ENCODE measurements at regions not wholly inside any gene's neighbourhood (a gene's known extent, or its start where the extent isn't known, plus 50 kb on each side); places are given as distances from the start of the nearest gene placed in this dataset.

DNA sequence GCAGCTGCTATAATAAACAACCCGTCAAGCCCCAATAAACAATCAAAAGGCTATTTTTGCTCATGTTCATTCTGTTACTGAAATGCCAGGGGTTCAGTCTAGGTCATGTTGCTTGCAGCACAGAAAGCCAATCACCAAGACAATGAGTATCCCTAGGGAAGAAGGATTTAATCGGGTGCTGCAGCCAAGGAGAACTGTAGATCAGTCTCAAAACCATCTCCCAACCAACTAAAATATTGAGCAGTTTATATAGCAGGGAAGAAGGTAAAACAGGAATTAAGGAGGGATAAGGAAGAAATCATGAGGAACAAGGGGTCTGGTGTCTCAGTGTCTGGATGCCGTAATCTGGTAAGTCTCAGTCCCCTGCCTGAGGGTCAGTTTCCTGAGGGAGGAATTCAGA is 169.5 kb downstream of the BLID start:
- Histone ChIP-seq H3K4me3 (no peak overlapping the region), H3K9me3 (no peaks in the 10 kb centered on the region), H3K27ac (no peak overlapping the region), H3K4me1 (no peaks in the 10 kb centered on the region), H3K27me3 (no peaks in the 10 kb centered on the region), H3K36me3 (ENCODE audit: low read depth, missing control alignments) (no peaks in the 10 kb centered on the region)
- DNase-seq: no peak
- no peak for TF ChIP-seq POLR2A (IDR thresholded peaks at IDR 0.05)
- TF ChIP-seq CTCF (IDR thresholded peaks at IDR 0.05): no peak
- 86 to 97% methylated on average over 3 of the region's 3 CpGs for WGBS, 2 donors
- intact Hi-C loops (cut with DNase I; ENCODE audit: low total_unique reads): no loop called here

DNA sequence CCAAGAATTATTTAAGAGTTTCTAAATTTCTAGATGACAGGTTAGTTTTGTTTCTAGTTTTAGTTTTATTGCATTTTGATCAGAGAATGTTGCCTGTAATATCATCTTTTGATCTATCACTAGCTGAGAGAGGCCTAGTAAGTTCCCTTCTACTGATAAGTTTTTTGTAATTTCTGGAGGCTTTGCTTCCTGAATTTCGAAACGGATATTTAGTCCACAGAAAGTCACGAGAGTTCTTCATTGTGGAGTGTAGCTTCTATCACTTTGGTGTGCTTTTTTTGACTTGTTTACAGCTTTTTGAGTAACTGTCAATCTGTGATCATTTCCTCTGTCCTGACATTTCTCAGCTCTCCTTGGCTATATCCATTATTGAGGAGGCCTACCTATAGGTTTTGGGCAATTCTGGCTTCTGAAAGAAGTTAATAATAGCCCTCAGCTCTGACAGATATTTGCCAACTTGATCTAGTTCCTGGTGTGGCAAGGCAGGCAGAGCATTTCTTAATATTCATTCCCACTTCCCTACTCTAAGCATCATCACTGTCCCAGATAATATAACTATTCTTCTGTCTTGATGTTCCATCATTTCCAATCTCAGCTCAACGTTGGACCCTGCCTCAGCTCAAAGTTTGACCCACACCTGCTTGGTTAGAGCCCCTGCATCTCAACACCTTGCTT is 171.3 kb downstream of the BLID start:
- no peak for DNase-seq
- no peak overlapping the region for H3K27ac ChIP-seq
- intact Hi-C loops (cut with DNase I; ENCODE audit: low total_unique reads): no loop called here
- H3K36me3 ChIP-seq (ENCODE audit: low read depth, missing control alignments): no peaks in the 10 kb centered on the region
- no peaks in the 10 kb centered on the region for H3K27me3 ChIP-seq
- H3K4me3 ChIP-seq: no peak overlapping the region
- WGBS, 2 donors: 22 to 59% methylated on average over 4 of the region's 4 CpGs
- no peaks in the 10 kb centered on the region for H3K4me1 ChIP-seq
- TF ChIP-seq CTCF (IDR thresholded peaks at IDR 0.05): no peak
- TF ChIP-seq POLR2A (IDR thresholded peaks at IDR 0.05): no peak
- no peaks in the 10 kb centered on the region for H3K9me3 ChIP-seq

DNA sequence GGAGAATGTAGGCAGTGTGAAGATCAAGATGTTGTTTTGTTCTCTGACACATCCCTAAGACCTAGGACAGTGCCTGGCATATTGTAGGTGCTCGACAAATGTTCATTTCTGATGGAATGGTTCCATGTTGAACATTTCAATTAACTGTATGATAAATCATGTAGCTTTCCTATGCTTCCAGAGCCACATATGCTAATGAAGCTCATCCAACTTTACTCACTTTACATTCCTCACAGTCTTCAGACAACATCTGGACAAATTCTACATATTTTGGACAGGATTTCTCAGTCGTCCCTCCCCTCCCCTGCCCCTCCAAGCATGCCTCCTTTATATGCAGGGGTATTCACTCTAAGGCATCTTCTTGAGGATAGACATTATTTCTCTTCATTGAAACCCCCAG is 177.9 kb downstream of the BLID start:
- Histone ChIP-seq H3K4me1 (no peaks in the 10 kb centered on the region), H3K9me3 (no peaks in the 10 kb centered on the region), H3K27me3 (no peaks in the 10 kb centered on the region), H3K36me3 (ENCODE audit: low read depth, missing control alignments) (no peaks in the 10 kb centered on the region), H3K27ac (no peak overlapping the region), H3K4me3 (no peak overlapping the region)
- no peak for DNase-seq
- 74 to 79% methylated on average over 2 of the region's 2 CpGs for WGBS, 2 donors
- intact Hi-C loops (cut with DNase I; ENCODE audit: low total_unique reads): no loop called here
- TF ChIP-seq POLR2A (IDR thresholded peaks at IDR 0.05) (no peak), CTCF (IDR thresholded peaks at IDR 0.05) (no peak)

DNA sequence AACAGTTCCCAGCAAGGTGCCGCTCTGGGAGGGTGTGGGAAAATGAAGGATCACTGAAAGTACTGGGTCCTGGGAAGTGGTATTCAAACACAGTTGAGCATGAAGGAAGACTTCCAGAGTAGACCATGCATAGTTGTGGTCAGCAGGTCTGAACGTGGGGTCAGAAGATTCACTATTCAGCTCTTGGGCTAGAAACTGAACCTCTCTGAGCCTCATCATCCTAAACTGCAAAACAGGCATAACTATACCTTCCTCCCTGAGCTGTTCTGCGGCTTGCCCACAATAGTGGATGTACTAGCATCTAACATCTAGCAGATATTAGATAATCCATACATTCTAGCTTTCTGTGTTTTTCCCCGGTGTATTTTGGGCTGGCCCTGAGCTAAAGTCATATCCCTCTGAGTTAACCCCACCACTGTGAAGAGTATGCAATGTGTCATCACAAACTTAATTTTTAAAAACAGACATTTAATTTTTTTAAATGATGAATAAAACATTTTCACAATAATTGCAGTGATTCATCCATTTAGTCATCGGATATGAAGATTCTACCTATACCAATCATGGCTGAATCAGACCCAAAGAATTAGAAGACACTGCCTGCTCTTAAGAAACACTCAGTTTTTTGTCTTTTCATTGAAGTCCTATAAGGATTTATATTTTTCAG is 179.1 kb downstream of the BLID start:
- Histone ChIP-seq H3K27me3 (no peaks in the 10 kb centered on the region), H3K9me3 (no peaks in the 10 kb centered on the region), H3K4me1 (no peaks in the 10 kb centered on the region), H3K4me3 (no peak overlapping the region), H3K36me3 (ENCODE audit: low read depth, missing control alignments) (no peaks in the 10 kb centered on the region), H3K27ac (no peak overlapping the region)
- DNase-seq: no peak
- intact Hi-C loops (cut with DNase I; ENCODE audit: low total_unique reads): no loop called here
- TF ChIP-seq POLR2A (IDR thresholded peaks at IDR 0.05) (no peak), CTCF (IDR thresholded peaks at IDR 0.05) (no peak)
- WGBS, 2 donors: 70 to 75% methylated on average over 4 to 5 of the region's 5 CpGs

GRCh38 chr11:121936370-121936769 is 179.6 kb downstream of the BLID start:
- Histone ChIP-seq H3K4me3 (no peak overlapping the region), H3K36me3 (ENCODE audit: low read depth, missing control alignments) (no peaks in the 10 kb centered on the region), H3K27me3 (no peaks in the 10 kb centered on the region), H3K9me3 (no peaks in the 10 kb centered on the region), H3K27ac (no peak overlapping the region), H3K4me1 (peaks cover 5% of the 10 kb centered on the region)
- intact Hi-C loops (cut with DNase I; ENCODE audit: low total_unique reads): no loop called here
- TF ChIP-seq CTCF (IDR thresholded peaks at IDR 0.05) (no peak), POLR2A (IDR thresholded peaks at IDR 0.05) (no peak)
- no peak for DNase-seq
- WGBS, 2 donors: 86 to 89% methylated on average over 1 of the region's 1 CpG

All from testis (tissue), 2 donors.